ENCODE measurements at regions not wholly inside any gene's neighbourhood (a gene's known extent, or its start where the extent isn't known, plus 50 kb on each side); places are given as distances from the start of the nearest gene placed in this dataset.
"Not testable (repeated sequence)": the region's sequence is repeated elsewhere in the genome, so short reads cannot be mapped to it uniquely, and the experiment has no call there.

- DNase-seq (ENCODE audit: low spot score) = no peak
Measured at GRCh38 chr18:1668279-1668678, 763.6 kb downstream of the ADCYAP1 start.

- not testable (repeated sequence) for DNase-seq (ENCODE audit: low spot score)
Measured at GRCh38 chr18:1671710-1672109, 767.0 kb downstream of the ADCYAP1 start.

- DNase-seq (ENCODE audit: low spot score) = no peak
Measured at GRCh38 chr18:1676387-1676786, 771.7 kb downstream of the ADCYAP1 start.

GRCh38 chr18:1680108-1680507, 775.4 kb downstream of the ADCYAP1 start:
- no peak for DNase-seq (ENCODE audit: low spot score)

- DNase-seq (ENCODE audit: low spot score) = no peak
Measured at GRCh38 chr18:1691863-1692262, 787.2 kb downstream of the ADCYAP1 start.

- no peak for DNase-seq (ENCODE audit: low spot score)
Measured at GRCh38 chr18:1708006-1708405, 803.3 kb downstream of the ADCYAP1 start.

- no peak for DNase-seq (ENCODE audit: low spot score)
Measured at GRCh38 chr18:1710114-1710513, 805.4 kb downstream of the ADCYAP1 start.

GRCh38 chr18:1732143-1732542, 827.5 kb downstream of the ADCYAP1 start:
- no peak for DNase-seq (ENCODE audit: low spot score)

- DNase-seq (ENCODE audit: low spot score) = no peak
Measured at GRCh38 chr18:1746131-1746530, 825.2 kb downstream of the METTL4 start.

- no peak for DNase-seq (ENCODE audit: low spot score)
Measured at GRCh38 chr18:1751249-1751648, 820.1 kb downstream of the METTL4 start.

- no peak for DNase-seq (ENCODE audit: low spot score)
Measured at GRCh38 chr18:1760901-1761300, 810.4 kb downstream of the METTL4 start.

- no peak for DNase-seq (ENCODE audit: low spot score)
Measured at GRCh38 chr18:1774261-1774660, 797.0 kb downstream of the METTL4 start.

- DNase-seq (ENCODE audit: low spot score) = no peak
Measured at GRCh38 chr18:1777843-1778242, 793.5 kb downstream of the METTL4 start.

GRCh38 chr18:1778496-1779178, 792.7 kb downstream of the METTL4 start:
- no peak for DNase-seq (ENCODE audit: low spot score)

GRCh38 chr18:1779587-1779986, 791.7 kb downstream of the METTL4 start:
- DNase-seq (ENCODE audit: low spot score) = no peak

- DNase-seq (ENCODE audit: low spot score) = no peak
Measured at GRCh38 chr18:1784113-1784512, 787.2 kb downstream of the METTL4 start.

- not testable (repeated sequence) for DNase-seq (ENCODE audit: low spot score)
Measured at GRCh38 chr18:1785980-1786379, 785.3 kb downstream of the METTL4 start.

- no peak for DNase-seq (ENCODE audit: low spot score)
Measured at GRCh38 chr18:1796636-1797035, 774.7 kb downstream of the METTL4 start.

GRCh38 chr18:1797235-1797634, 774.1 kb downstream of the METTL4 start:
- no peak for DNase-seq (ENCODE audit: low spot score)

GRCh38 chr18:1805521-1805920, 765.8 kb downstream of the METTL4 start:
- no peak for DNase-seq (ENCODE audit: low spot score)

GRCh38 chr18:1806884-1807615, 764.3 kb downstream of the METTL4 start:
- no peak for DNase-seq (ENCODE audit: low spot score)

GRCh38 chr18:1811282-1811681, 760.0 kb downstream of the METTL4 start:
- no peak for DNase-seq (ENCODE audit: low spot score)

GRCh38 chr18:1825296-1825695, 746.0 kb downstream of the METTL4 start:
- no peak for DNase-seq (ENCODE audit: low spot score)

- DNase-seq (ENCODE audit: low spot score) = no peak
Measured at GRCh38 chr18:1840878-1841277, 730.4 kb downstream of the METTL4 start.

Data from activated CD4-positive, alpha-beta T cell treated with anti-CD3 and anti-CD28 coated beads, Interleukin-2, Interleukin-4, amounts not matched to agents 100 ng/mL and 50 ng/mL, durations not matched to agents 16 hours and 8 hours (primary cell).